Activated naive CD8-positive, alpha-beta T cell treated with anti-CD3 and anti-CD28 coated beads for 36 hours (primary cell): ENCODE measurements at regions not wholly inside any gene's neighbourhood (a gene's known extent, or its start where the extent isn't known, plus 50 kb on each side); places are given as distances from the start of the nearest gene placed in this dataset.
"Not testable (repeated sequence)": the region's sequence is repeated elsewhere in the genome, so short reads cannot be mapped to it uniquely, and the experiment has no call there.

Experiments
- DNase-seq: peaks from one replicate; pipeline ENCODE4 v3.0.0; 2021
- H3K27ac Mint-ChIP-seq: one replicate; pipeline ENCODE4 v1.8.0; 2022; ENCODE audit warnings: mild to moderate bottlenecking, moderate library complexity, mixed read lengths
- H3K27me3 Mint-ChIP-seq: one replicate; pipeline ENCODE4 v1.8.0; 2022; ENCODE audit warnings: mild to moderate bottlenecking, mixed read lengths
- H3K36me3 Mint-ChIP-seq: one replicate; pipeline ENCODE4 v1.8.0; 2021; ENCODE audit warnings: mild to moderate bottlenecking, mixed read lengths
- H3K4me1 Mint-ChIP-seq: one replicate; pipeline ENCODE4 v1.8.0; 2021; ENCODE audit warnings: mixed read lengths
- H3K4me3 Mint-ChIP-seq: one replicate; pipeline ENCODE4 v1.8.0; 2022; ENCODE audit warnings: mild to moderate bottlenecking, moderate library complexity, mixed read lengths
- H3K9me3 Mint-ChIP-seq: one replicate; pipeline ENCODE4 v1.8.0; 2022; ENCODE audit warnings: mixed read lengths

DNA sequence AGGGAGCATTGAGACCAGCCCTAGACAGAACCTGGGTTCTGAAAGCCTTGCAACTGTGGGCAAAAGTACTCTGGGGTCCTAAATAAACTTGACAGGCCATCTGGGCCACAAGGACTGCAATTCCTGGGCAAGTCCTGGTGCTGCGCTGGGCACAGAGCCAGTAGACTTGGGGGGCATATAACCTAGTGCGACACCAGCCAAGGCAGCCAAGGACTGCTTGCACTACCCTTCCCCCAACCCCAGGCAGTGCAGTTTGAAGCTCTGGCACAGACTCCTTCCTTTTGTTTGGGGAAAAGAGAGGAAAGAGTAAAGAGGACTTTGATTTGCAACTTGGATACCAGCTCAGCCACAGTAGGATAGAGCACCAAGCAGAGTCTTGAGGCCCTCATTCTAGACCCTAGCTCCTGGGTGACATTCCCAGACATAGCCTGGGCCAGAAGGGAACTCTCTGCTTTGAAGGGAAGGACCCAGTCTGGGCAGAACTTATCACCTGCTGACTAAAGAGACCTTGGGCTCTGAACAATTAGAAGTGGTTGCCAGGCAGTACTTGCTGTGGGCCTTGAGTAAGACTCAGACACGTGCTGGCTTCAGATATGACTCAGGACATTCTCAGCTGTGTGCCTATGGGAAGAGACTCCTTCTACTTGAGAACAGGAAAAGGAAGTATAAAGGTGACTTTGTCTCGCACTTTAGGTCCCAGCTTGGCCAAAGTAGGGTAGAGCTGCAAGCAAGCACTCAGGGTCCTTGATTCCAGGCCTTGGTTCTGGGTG, 522.8 kb downstream of the GLUD2 start:
- H3K27me3 Mint-ChIP-seq: no peaks in the 10 kb centered on the region
- H3K9me3 Mint-ChIP-seq: no peaks in the 10 kb centered on the region
- H3K27ac Mint-ChIP-seq: no peak overlapping the region
- no peak for DNase-seq
- no peak overlapping the region for H3K4me3 Mint-ChIP-seq
- no peaks in the 10 kb centered on the region for H3K4me1 Mint-ChIP-seq
- H3K36me3 Mint-ChIP-seq: no peaks in the 10 kb centered on the region

DNA sequence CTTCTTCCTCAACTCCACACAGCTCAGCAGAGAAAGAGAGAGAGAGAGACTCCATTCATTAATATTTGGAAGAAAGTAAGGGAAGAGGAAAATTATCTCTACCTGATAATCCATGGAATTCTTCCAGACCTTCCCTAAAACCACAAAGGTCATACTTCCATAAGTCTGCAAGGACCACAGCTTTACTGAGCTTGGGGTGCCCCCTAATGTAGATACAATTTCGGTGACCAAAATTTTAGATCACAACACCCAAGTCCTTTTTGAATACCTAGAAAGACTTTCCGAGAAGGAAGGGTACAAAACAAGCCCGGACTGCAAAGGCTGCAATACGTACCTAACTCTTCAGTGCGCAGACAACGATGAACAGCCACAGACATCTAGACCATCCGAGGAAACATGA, 523.9 kb downstream of the GLUD2 start:
- Mint-ChIP-seq H3K4me3 (no peak overlapping the region), H3K9me3 (no peaks in the 10 kb centered on the region), H3K36me3 (no peaks in the 10 kb centered on the region), H3K27ac (no peak overlapping the region), H3K4me1 (no peaks in the 10 kb centered on the region), H3K27me3 (no peaks in the 10 kb centered on the region)
- DNase-seq: no peak

DNA sequence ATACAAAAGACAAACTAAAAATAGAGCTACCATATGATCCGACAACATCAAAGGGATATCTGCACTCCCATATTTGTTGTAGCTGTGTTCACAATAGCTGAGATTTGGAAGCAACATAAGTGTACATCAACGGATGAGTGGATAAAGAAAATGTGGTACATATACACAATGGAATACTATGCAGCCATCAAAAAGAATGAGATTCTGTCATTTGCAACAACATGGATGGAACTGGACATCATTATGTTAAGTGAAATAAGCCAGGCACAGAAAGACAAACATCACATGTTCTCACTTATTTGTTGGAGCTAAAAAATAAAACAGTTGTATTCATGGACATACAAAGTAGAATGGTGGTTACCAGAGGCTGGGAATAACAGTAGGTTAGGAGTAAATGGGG, 527.0 kb downstream of the GLUD2 start:
- H3K9me3 Mint-ChIP-seq, H3K27me3 Mint-ChIP-seq, H3K27ac Mint-ChIP-seq, H3K36me3 Mint-ChIP-seq, H3K4me3 Mint-ChIP-seq, DNase-seq, H3K4me1 Mint-ChIP-seq: not testable (repeated sequence)

DNA sequence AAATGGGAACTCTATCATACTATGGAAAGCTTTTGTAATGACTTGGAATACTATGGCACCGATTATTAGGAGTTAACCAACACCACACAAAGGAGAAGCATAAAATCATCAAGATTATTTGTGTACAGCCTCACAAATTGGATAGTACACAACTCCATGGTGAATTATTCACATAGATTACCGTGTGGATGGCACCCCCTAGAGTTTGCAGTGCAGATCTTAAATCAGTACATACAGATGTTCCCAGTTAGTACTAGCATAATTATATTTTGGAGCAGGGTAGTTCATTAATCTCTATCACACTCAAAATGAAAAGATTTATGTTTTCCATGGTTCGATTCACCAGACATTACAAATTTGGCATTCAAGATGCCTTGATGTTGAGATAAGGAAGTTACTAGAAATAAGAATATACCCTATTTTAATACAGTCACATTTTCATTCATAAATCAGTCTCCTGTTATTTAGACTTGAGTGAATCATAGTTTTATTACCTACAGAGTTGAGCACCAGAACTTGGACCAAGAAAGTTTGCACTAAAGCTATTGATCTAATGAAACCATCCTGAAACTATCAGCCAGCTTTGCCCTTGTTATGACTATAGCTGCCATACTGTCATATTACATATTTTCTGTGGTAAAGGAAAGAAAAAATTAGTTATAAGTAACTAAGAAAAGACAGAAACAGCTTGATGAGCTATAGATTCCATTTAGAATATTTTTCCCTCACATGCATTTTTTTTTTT, 531.8 kb downstream of the GLUD2 start:
- Mint-ChIP-seq H3K9me3 (no peaks in the 10 kb centered on the region), H3K27ac (no peak overlapping the region), H3K4me3 (no peak overlapping the region), H3K36me3 (no peaks in the 10 kb centered on the region), H3K27me3 (no peaks in the 10 kb centered on the region), H3K4me1 (peaks cover 2% of the 10 kb centered on the region)
- DNase-seq: no peak

DNA sequence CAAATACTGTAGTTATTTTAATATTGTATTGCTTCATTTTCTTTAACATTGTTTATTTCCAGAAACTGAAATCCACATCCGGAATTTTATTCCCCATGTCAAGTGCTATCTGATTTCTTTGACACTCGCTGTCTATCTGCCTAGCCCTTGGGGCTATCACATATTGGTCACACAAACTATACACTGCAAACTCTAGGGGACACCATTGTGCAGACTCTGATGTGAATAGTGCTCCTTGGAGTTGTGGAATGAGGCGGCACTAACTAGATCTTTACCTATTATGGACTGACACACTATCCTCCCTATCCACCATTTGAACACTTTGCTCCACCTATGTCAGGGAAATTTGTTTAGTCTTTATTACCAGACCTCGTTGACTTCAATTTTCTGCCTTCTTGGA, 534.5 kb downstream of the GLUD2 start:
- H3K9me3 Mint-ChIP-seq: no peaks in the 10 kb centered on the region
- no peak overlapping the region for H3K4me3 Mint-ChIP-seq
- peaks cover 2% of the 10 kb centered on the region for H3K4me1 Mint-ChIP-seq
- no peak for DNase-seq
- no peaks in the 10 kb centered on the region for H3K27me3 Mint-ChIP-seq
- H3K36me3 Mint-ChIP-seq: no peaks in the 10 kb centered on the region
- no peak overlapping the region for H3K27ac Mint-ChIP-seq

DNA sequence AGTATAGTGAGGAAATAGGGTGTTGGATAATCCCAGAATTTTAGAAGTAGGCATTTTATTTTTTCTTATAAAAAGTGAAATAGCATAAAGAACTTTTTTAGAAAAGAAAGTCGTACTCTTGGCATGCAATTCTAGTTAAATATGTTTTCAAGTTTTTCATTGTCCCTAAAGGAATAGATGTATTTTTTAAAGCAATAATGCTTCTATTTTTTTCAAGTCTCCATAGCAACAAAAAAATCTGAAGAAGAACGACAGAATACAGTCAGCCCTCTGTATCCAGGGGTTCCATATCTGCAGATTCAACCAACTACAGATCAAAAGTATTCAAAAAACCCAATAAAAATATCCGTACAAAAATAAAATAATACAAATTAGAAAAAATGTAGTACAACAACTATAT, 538.2 kb downstream of the GLUD2 start:
- no peaks in the 10 kb centered on the region for H3K36me3 Mint-ChIP-seq
- DNase-seq: no peak
- no peaks in the 10 kb centered on the region for H3K9me3 Mint-ChIP-seq
- no peaks in the 10 kb centered on the region for H3K4me1 Mint-ChIP-seq
- H3K27ac Mint-ChIP-seq: no peak overlapping the region
- H3K27me3 Mint-ChIP-seq: peaks cover 4% of the 10 kb centered on the region
- no peak overlapping the region for H3K4me3 Mint-ChIP-seq

DNA sequence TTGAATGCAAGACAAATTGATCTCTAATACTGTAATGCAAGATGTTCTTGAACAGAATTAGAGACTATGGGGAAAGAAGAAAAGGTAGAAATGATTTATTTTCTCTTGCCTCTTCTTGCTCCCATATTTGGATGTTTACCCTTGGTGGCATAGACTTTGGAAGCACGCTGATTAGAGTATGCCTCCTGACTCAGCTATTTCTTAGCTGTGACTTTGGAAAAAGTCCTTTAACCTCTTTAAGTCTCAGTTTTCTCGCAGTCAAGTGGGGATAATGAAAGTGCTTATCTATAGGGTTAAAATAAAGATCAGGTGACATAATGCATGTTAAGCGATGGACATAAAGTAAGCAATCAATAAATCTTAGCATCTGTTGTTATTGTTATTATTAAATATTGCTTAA, 545.5 kb downstream of the GLUD2 start:
- no peaks in the 10 kb centered on the region for H3K9me3 Mint-ChIP-seq
- peaks cover 4% of the 10 kb centered on the region for H3K27me3 Mint-ChIP-seq
- no peak overlapping the region for H3K27ac Mint-ChIP-seq
- no peaks in the 10 kb centered on the region for H3K4me1 Mint-ChIP-seq
- no peaks in the 10 kb centered on the region for H3K36me3 Mint-ChIP-seq
- H3K4me3 Mint-ChIP-seq: no peak overlapping the region
- DNase-seq: no peak

DNA sequence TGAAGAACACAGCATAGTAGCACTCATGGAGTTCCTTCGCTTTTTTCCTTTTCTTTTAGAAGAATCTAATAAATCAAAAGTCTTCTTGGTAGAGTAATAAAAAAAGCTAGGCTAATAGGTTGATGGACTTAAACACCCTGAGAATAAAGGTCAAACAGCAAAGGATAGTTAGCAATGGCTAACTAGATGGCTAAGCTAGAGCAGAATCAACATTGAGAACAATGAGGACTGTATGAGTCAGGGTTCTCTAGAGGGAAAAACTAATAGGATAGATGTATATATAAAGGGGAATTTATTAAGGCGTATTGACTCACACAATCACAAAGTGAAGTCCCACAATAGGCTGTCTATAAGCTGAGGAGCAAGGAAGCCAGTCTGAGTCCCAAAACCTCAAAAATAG, 550.9 kb downstream of the GLUD2 start:
- H3K4me3 Mint-ChIP-seq: no peak overlapping the region
- H3K36me3 Mint-ChIP-seq: no peaks in the 10 kb centered on the region
- no peaks in the 10 kb centered on the region for H3K4me1 Mint-ChIP-seq
- H3K27me3 Mint-ChIP-seq: no peaks in the 10 kb centered on the region
- H3K27ac Mint-ChIP-seq: no peak overlapping the region
- no peaks in the 10 kb centered on the region for H3K9me3 Mint-ChIP-seq
- DNase-seq: no peak

DNA sequence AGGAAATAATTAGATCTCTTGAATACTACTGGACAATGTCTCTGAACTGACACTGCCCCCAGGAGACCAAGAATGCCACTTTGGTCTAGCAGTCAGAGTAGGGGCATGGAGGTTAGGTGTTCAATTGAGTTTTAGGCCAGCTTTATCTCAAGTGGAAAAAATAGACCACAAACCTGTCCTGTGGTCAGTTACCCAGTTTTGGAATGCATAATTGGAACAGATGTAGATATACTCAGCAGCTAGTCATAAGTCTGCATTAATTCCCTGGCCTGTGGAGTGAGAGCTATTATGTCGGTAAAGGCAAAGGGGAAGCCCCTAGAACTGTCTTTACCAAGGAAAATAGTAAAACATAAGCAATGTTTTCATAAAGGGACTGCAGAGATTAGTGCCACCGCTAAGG, 587.7 kb downstream of the GLUD2 start:
- DNase-seq: no peak
- Mint-ChIP-seq H3K27me3 (no peaks in the 10 kb centered on the region), H3K4me3 (no peak overlapping the region), H3K4me1 (no peaks in the 10 kb centered on the region), H3K36me3 (no peaks in the 10 kb centered on the region), H3K27ac (no peak overlapping the region), H3K9me3 (no peaks in the 10 kb centered on the region)

DNA sequence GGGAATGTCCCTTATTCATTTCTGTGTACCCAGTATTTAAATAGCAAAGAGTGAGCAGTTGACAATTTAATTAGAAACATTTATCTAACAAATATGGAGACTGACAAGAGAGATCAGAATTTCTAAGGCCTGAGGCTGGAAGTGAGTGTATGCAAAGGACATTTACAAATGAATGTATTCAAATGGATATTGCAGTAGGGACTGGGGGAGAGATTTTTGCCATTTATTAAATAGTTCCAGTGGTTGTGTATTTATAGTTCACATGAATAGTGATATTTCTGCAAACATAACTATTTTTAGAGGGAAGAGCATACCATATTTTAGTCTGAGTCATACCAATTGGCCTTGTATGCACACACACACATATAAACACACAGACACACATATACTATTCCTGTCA, 592.4 kb downstream of the GLUD2 start:
- Mint-ChIP-seq H3K4me3 (no peak overlapping the region), H3K36me3 (no peaks in the 10 kb centered on the region), H3K9me3 (no peaks in the 10 kb centered on the region), H3K27me3 (no peaks in the 10 kb centered on the region), H3K27ac (no peak overlapping the region), H3K4me1 (no peaks in the 10 kb centered on the region)
- no peak for DNase-seq

DNA sequence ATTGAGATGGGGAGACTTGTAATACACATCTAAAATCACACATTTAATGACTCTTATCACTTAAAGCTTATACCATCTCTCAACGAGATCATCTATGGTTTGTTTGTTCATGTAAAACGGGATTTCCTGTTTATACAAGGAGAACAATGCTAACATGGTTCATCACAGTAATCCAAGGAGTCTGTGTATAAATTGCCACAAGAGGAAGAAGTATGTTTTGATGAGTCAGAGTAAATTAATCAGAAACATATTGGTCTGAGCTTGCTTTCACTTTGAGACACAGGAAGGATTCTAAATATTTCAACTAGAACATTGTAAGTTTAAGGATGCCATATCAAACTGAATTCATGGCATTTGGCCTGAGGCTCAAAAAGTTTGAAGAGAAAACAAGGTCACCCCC, 594.1 kb downstream of the GLUD2 start:
- no peak for DNase-seq
- H3K27me3 Mint-ChIP-seq: no peaks in the 10 kb centered on the region
- H3K9me3 Mint-ChIP-seq: no peaks in the 10 kb centered on the region
- no peaks in the 10 kb centered on the region for H3K4me1 Mint-ChIP-seq
- no peak overlapping the region for H3K4me3 Mint-ChIP-seq
- H3K36me3 Mint-ChIP-seq: no peaks in the 10 kb centered on the region
- H3K27ac Mint-ChIP-seq: no peak overlapping the region

DNA sequence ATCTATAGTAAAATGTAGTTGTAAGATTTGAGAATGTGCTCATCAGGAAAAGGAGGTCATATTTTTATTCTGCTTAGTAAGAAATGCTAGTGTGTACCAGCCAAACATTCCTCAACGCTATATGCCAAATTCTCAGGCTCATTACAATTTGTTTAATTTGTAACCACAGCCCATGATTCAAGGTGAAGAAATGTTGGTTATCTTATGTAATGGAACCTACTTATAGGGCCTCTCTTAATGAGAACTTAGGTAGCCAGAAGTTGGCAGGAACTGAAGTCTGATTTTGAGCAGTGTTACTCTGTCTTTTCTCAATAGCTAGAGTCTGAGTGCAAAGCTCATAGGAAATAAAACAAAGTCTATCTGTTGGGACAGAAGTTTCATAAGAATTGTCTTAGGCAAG, 595.0 kb downstream of the GLUD2 start:
- H3K36me3 Mint-ChIP-seq: no peaks in the 10 kb centered on the region
- H3K4me1 Mint-ChIP-seq: no peaks in the 10 kb centered on the region
- no peaks in the 10 kb centered on the region for H3K9me3 Mint-ChIP-seq
- H3K27me3 Mint-ChIP-seq: no peaks in the 10 kb centered on the region
- no peak for DNase-seq
- H3K4me3 Mint-ChIP-seq: no peak overlapping the region
- H3K27ac Mint-ChIP-seq: no peak overlapping the region

DNA sequence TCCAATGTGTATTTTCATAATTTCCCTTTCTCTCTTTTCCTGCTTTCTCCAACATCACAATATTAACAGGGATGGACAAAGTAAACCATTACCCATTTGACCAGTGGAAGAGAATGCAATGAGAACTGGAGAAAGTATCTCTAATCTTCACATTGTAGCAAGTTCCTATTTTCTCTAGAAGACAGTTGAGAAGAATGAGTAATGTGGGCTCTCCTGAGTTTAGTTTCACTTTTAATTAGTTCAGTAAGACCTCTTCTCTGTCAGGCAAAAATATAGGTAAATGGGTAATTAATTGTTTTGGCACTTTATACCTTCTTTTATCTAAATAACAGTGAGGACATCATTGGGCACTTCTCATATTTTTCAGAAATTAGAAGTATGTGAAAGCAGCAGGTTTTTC, 602.0 kb downstream of the GLUD2 start:
- Mint-ChIP-seq H3K4me1 (no peaks in the 10 kb centered on the region), H3K4me3 (no peak overlapping the region), H3K27me3 (no peaks in the 10 kb centered on the region), H3K36me3 (no peaks in the 10 kb centered on the region), H3K27ac (no peak overlapping the region), H3K9me3 (no peaks in the 10 kb centered on the region)
- DNase-seq: no peak

DNA sequence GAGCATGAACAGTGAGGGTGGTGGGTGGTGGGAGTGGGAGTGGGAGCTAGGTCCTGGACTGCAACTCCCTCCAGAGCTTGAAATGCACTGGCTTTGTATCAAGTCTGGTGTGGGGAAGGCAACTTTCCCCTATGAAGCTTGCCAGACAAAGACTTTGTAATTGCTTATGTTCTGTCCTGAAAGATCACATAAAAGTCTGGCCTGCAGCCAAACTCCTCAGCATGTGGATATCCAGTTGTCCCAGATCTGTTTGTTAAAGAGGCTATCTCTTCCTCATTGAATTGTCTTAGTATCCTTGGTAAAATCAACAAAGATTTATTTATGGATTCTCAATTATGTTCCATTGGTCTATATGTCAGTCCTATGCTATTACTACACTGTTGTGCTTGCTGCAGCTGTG, 607.9 kb downstream of the GLUD2 start:
- no peaks in the 10 kb centered on the region for H3K27me3 Mint-ChIP-seq
- H3K36me3 Mint-ChIP-seq: no peaks in the 10 kb centered on the region
- DNase-seq: no peak
- H3K9me3 Mint-ChIP-seq: no peaks in the 10 kb centered on the region
- H3K4me1 Mint-ChIP-seq: no peaks in the 10 kb centered on the region
- H3K4me3 Mint-ChIP-seq: no peak overlapping the region
- no peak overlapping the region for H3K27ac Mint-ChIP-seq

DNA sequence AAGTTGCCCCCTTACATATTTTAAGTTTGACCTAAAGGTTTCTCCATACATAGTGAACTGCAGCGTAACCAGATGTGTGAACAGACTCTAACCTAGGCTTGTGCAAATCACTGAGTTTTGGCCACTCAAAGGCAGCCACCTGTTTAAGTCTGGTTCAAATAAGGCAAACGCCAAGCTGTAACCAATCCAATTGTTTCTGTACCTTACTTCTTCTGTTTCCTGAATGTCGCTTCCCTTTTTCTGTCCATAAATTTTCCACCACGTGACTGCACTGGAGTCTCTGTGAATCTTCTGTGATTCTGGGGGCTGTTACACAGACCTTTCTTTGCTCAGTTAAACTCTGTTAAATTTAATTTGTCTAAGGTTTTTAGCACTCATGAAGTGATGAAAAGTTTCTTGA, 618.8 kb downstream of the GLUD2 start:
- Mint-ChIP-seq H3K27ac (no peak overlapping the region), H3K4me1 (no peaks in the 10 kb centered on the region), H3K36me3 (no peaks in the 10 kb centered on the region), H3K4me3 (no peak overlapping the region), H3K27me3 (no peaks in the 10 kb centered on the region), H3K9me3 (no peaks in the 10 kb centered on the region)
- DNase-seq: no peak

DNA sequence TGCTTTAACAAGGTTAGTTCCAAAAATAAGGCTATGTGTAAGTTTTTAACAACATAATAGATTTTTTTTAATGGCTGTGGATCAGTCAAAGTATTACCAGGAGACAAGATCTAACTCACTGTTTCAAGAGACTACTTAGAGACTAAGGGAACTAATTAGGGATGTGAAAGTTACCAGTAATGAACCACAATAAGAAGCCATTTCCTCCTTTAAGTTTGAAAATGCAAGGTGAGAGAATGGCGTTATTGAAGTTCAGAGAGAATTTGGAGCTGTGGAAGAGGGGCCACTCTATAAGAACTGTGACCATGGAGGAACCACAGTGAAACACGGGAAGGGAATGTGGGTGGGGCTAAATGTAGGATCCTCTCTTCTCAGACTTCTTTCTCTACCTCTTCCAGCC, 624.2 kb downstream of the GLUD2 start:
- no peaks in the 10 kb centered on the region for H3K4me1 Mint-ChIP-seq
- H3K27me3 Mint-ChIP-seq: no peaks in the 10 kb centered on the region
- H3K9me3 Mint-ChIP-seq: peaks cover 5% of the 10 kb centered on the region
- H3K27ac Mint-ChIP-seq: no peak overlapping the region
- H3K36me3 Mint-ChIP-seq: no peaks in the 10 kb centered on the region
- no peak overlapping the region for H3K4me3 Mint-ChIP-seq
- no peak for DNase-seq
